B cell (primary cell): ENCODE measurements at regions not wholly inside any gene's neighbourhood (a gene's known extent, or its start where the extent isn't known, plus 50 kb on each side); places are given as distances from the start of the nearest gene placed in this dataset.

ENCODE experiments used
- ATAC-seq: fragments of 200-7000 bp; cut with Tn5 transposase; one replicate; pipeline ENCODE4 v1.10.0; 2021; ENCODE audit warnings: low read depth, mild to moderate bottlenecking, moderate number of reproducible peaks, moderate library complexity
- CTCF ChIA-PET: fragments of 350-600 bp; sonication (Branson Sonifier 250); formaldehyde crosslinking; loops from one replicate; lab custom pipeline; 2021; ENCODE audit warnings: antibody characterized with exemption, inconsistent platforms; lab: Charles Lee
- POLR2A ChIA-PET: fragments of 350-600 bp; sonication (Branson Sonifier 250); formaldehyde crosslinking; loops from one replicate; lab custom pipeline; 2021; ENCODE audit warnings: antibody characterized with exemption; lab: Charles Lee
- DNase-seq: peaks from one replicate; pipeline ENCODE4 v3.0.0; 2013
- H2AFZ ChIP-seq: 2 replicates; pipeline ENCODE4 v1.6.1; 2012; ENCODE audit warnings: mild to moderate bottlenecking, low read depth, low read length; ENCODE audit not compliant: insufficient read depth, poor library complexity, severe bottlenecking
- H3K27ac ChIP-seq, 2 donors: 1 replicate in 1 of 2; 2 replicates in 1 of 2; pipeline ENCODE4 v1.5.1; 2012 to 2013; ENCODE audit warnings: low read length in 2 of 2, mild to moderate bottlenecking in 2 of 2, moderate library complexity in 1 of 2
- H3K27me3 ChIP-seq, 4 experiments: fragments of 200-600 bp in 1 of 4; sonication (generic) in 1 of 4; replicated peaks in 1 of 4; 1 replicate in 2 of 4; 2 replicates in 2 of 4; pipeline versions ENCODE4 v1.6.1 to v1.7.0; 2013 to 2016; ENCODE audit warnings: low read length in 3 of 4, mild to moderate bottlenecking in 2 of 4, mixed read lengths in 1 of 4, moderate library complexity in 1 of 4; ENCODE audit not compliant: insufficient read depth in 4 of 4, control insufficient read depth in 3 of 4; ENCODE audit errors: control extremely low read depth in 1 of 4
- H3K36me3 ChIP-seq, 2 experiments: replicated peaks in 1 of 2; 1 replicate in 1 of 2; 2 replicates in 1 of 2; pipeline versions ENCODE4 v1.6.1 to v1.7.1; 2013; ENCODE audit warnings: low read length in 1 of 2; ENCODE audit not compliant: insufficient read depth in 2 of 2, control insufficient read depth in 1 of 2; ENCODE audit errors: control extremely low read depth in 1 of 2, extremely low read depth in 1 of 2
- H3K4me1 ChIP-seq, 2 donors: fragments of 200-600 bp in 1 of 2; sonication (generic) in 1 of 2; 1 replicate in 1 of 2; 2 replicates in 1 of 2; pipeline versions ENCODE4 v1.5.1 to v1.6.1; 2013 to 2017; ENCODE audit warnings: low read length in 2 of 2; ENCODE audit not compliant: control insufficient read depth in 2 of 2, insufficient read depth in 2 of 2
- H3K4me2 ChIP-seq: replicated peaks from 2 replicates; pipeline ENCODE3; 2012; ENCODE audit warnings: mild to moderate bottlenecking, low read depth, low read length; ENCODE audit not compliant: poor library complexity, severe bottlenecking
- H3K4me3 ChIP-seq, 5 experiments: fragments of 200-600 bp in 1 of 5; sonication (generic) in 1 of 5; 1 replicate in 3 of 5; 2 replicates in 2 of 5; pipeline versions ENCODE4 v1.5.1 to v1.7.0; 2011 to 2016; ENCODE audit warnings: low read length in 4 of 5, mild to moderate bottlenecking in 4 of 5, low read depth in 2 of 5, control low read depth in 1 of 5, moderate library complexity in 1 of 5; ENCODE audit not compliant: insufficient read depth in 1 of 5; ENCODE audit errors: control extremely low read depth in 1 of 5, extremely low read depth in 1 of 5
- H3K79me2 ChIP-seq: fragments of 200-600 bp; sonication (generic); one replicate; pipeline ENCODE4 v1.6.0; 2016; ENCODE audit warnings: low read length; ENCODE audit not compliant: control insufficient read depth, insufficient read depth
- H3K9ac ChIP-seq: fragments of 200-600 bp; sonication (generic); 2 replicates; pipeline ENCODE4 v1.6.1; 2017; ENCODE audit warnings: mild to moderate bottlenecking, low read length, moderate library complexity
- H3K9me3 ChIP-seq, 3 donors: one replicate each; pipeline versions ENCODE4 v1.6.1 to v1.7.1; 2013; ENCODE audit warnings: low read length in 2 of 3; ENCODE audit not compliant: control insufficient read depth in 2 of 3, insufficient read depth in 1 of 3; ENCODE audit errors: control extremely low read depth in 1 of 3
- H4K20me1 ChIP-seq: 2 replicates; pipeline ENCODE4 v1.6.0; 2012; ENCODE audit warnings: mild to moderate bottlenecking, low read length; ENCODE audit not compliant: insufficient read depth, control insufficient read depth, poor library complexity, severe bottlenecking
- H3K27ac Mint-ChIP-seq: one replicate; pipeline ENCODE4 v1.8.0; 2021; ENCODE audit warnings: mixed read lengths
- H3K27me3 Mint-ChIP-seq: one replicate; pipeline ENCODE4 v1.8.0; 2021; ENCODE audit warnings: mixed read lengths
- H3K4me1 Mint-ChIP-seq: one replicate; pipeline ENCODE4 v1.8.0; 2021; ENCODE audit warnings: mixed read lengths
- H3K4me3 Mint-ChIP-seq: one replicate; pipeline ENCODE4 v1.8.0; 2021; ENCODE audit warnings: mixed read lengths
- H3K9me3 Mint-ChIP-seq: one replicate; pipeline ENCODE4 v1.8.0; 2022; ENCODE audit warnings: mixed read lengths; ENCODE audit not compliant: insufficient read depth
- EZH2 ChIP-seq: IDR thresholded peaks from 2 replicates; pipeline ENCODE4 v1.6.1; 2012; ENCODE audit warnings: borderline replicate concordance, low read depth, mild to moderate bottlenecking, moderate library complexity, low read length; ENCODE audit not compliant: insufficient read depth, poor library complexity, severe bottlenecking
- WGBS: methylation state at CpG from one replicate; pipeline ENCODE4 v1.1.5; 2013; ENCODE audit warnings: missing lambda C conversion rate; ENCODE audit not compliant: insufficient coverage; 5-methylcytosine and 5-hydroxymethylcytosine counted together
- intact Hi-C: fragments of 100-400 bp; cut with micrococcal nuclease; formaldehyde crosslinking; loops from one replicate; pipeline ENCODE4 v1.10.0; 2022
- TF ChIP-seq, protein P1 (sequence below): fragments of 200-600 bp; IDR thresholded peaks from one replicate; pipeline ENCODE4 v1.8.0; 2022; ENCODE audit warnings: antibody characterized with exemption, mild to moderate bottlenecking

DNA sequence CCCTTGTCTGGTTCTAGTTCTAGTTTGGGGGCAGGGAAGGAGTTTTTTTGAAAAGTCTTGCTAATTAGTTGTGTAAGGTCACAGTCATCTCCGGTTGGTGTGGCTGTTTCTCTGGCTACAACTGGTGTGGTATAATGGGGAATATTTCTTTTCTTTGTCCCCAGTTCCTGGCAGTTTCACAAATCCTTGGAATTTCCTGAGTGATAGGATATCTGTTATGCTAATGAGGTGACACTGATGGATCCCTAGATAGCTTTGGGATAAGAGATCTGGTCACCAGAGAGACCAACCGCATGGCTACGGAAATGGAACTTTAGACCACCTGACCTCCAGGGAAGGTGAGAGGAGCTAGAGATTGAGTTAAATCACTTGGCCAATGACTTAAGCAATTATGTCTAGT lies 494.6 kb downstream of the ARHGEF28 start:
- Mint-ChIP-seq H3K4me1 (no peaks in the 10 kb centered on the region), H3K4me3 (no peak overlapping the region), H3K9me3 (peaks cover 2% of the 10 kb centered on the region), H3K27ac (no peak overlapping the region), H3K27me3 (no peaks in the 10 kb centered on the region)
- Histone ChIP-seq H3K9me3 (no peaks in the 10 kb centered on the region), H3K27ac (no peak overlapping the region), H2AFZ (no peak overlapping the region), H3K4me1 (no peaks in the 10 kb centered on the region), H4K20me1 (no peaks in the 10 kb centered on the region), H3K4me2 (no peak overlapping the region), H3K27me3 (no peaks in the 10 kb centered on the region), H3K4me3 (no peak overlapping the region), H3K79me2 (no peaks in the 10 kb centered on the region), H3K9ac (no peak overlapping the region), H3K36me3 (no peaks in the 10 kb centered on the region)
- intact Hi-C loops = no loop called here
- TF ChIP-seq, protein P1, sequence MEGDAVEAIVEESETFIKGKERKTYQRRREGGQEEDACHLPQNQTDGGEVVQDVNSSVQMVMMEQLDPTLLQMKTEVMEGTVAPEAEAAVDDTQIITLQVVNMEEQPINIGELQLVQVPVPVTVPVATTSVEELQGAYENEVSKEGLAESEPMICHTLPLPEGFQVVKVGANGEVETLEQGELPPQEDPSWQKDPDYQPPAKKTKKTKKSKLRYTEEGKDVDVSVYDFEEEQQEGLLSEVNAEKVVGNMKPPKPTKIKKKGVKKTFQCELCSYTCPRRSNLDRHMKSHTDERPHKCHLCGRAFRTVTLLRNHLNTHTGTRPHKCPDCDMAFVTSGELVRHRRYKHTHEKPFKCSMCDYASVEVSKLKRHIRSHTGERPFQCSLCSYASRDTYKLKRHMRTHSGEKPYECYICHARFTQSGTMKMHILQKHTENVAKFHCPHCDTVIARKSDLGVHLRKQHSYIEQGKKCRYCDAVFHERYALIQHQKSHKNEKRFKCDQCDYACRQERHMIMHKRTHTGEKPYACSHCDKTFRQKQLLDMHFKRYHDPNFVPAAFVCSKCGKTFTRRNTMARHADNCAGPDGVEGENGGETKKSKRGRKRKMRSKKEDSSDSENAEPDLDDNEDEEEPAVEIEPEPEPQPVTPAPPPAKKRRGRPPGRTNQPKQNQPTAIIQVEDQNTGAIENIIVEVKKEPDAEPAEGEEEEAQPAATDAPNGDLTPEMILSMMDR = no peak
- no peak for TF ChIP-seq EZH2
- DNase-seq = no peak
- WGBS = 73% methylated on average over 1 of the region's 3 CpGs
- CTCF ChIA-PET = no interaction called here
- POLR2A ChIA-PET = no interaction called here
- no peak for ATAC-seq

DNA sequence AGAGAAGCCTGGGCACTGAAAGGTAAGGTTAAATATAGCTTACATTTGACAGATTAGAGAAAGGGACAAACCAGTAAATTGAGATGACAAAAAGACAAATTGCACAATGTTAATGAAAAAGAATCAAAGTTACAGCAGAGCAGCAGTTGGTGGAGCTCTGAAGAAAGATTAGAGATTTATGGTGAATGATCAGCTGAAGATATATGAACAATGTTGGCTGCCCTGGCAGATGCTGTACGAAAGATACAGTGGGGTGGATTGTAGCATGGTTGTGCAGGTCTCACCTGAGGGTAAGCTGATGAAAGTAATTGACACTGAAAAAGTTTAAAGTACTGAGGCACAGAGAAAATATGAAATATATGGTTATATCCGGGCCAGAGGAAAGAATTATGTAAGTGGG lies 492.1 kb downstream of the ARHGEF28 start:
- no peaks in the 10 kb centered on the region for H3K4me1 ChIP-seq
- H3K36me3 ChIP-seq = no peaks in the 10 kb centered on the region
- ChIA-PET CTCF (no interaction called here), POLR2A (no interaction called here)
- no peak overlapping the region for H2AFZ ChIP-seq
- ATAC-seq = no peak
- H3K27me3 ChIP-seq = no peaks in the 10 kb centered on the region
- no peak overlapping the region for H3K4me3 ChIP-seq
- H3K9me3 ChIP-seq = no peaks in the 10 kb centered on the region
- Mint-ChIP-seq H3K4me3 (no peak overlapping the region), H3K27ac (no peak overlapping the region), H3K27me3 (no peaks in the 10 kb centered on the region), H3K9me3 (peaks cover 2% of the 10 kb centered on the region), H3K4me1 (no peaks in the 10 kb centered on the region)
- DNase-seq = no peak
- no peaks in the 10 kb centered on the region for H4K20me1 ChIP-seq
- WGBS = 82% methylated on average over 1 of the region's 2 CpGs
- H3K79me2 ChIP-seq = no peaks in the 10 kb centered on the region
- H3K9ac ChIP-seq = no peak overlapping the region
- no peak overlapping the region for H3K4me2 ChIP-seq
- TF ChIP-seq, protein P1 = no peak
- no peak for TF ChIP-seq EZH2
- H3K27ac ChIP-seq = no peak overlapping the region
- intact Hi-C loops = no loop called here
